BLaER1 treated with 17β-estradiol and CSF1 and Interleukin-3, amounts not matched to agents 10 nM and 100 nM (cell line): ENCODE measurements at regions not wholly inside any gene's neighbourhood (a gene's known extent, or its start where the extent isn't known, plus 50 kb on each side); places are given as distances from the start of the nearest gene placed in this dataset.
"Not testable (repeated sequence)": the region's sequence is repeated elsewhere in the genome, so short reads cannot be mapped to it uniquely, and the experiment has no call there.

Experiments used
- H3K27ac ChIP-seq, 11 experiments: shearing (Covaris generic); formaldehyde crosslinking; 2 replicates each; pipeline ENCODE4 v1.8.1; 2022
- H3K27me3 ChIP-seq, 11 experiments: shearing (Covaris generic); formaldehyde crosslinking; 2 replicates each; pipeline ENCODE4 v1.8.1; 2022
- H3K36me3 ChIP-seq, 11 experiments: shearing (Covaris generic); formaldehyde crosslinking; 2 replicates each; pipeline ENCODE4 v1.8.1; 2022
- H3K4me1 ChIP-seq, 10 experiments: shearing (Covaris generic); formaldehyde crosslinking; 2 replicates each; pipeline ENCODE4 v1.8.1; 2022
- H3K4me2 ChIP-seq, 11 experiments: shearing (Covaris generic); formaldehyde crosslinking; 2 replicates each; pipeline ENCODE4 v1.8.1; 2022
- H3K4me3 ChIP-seq, 10 experiments: shearing (Covaris generic); formaldehyde crosslinking; 2 replicates each; pipeline ENCODE4 v1.8.1; 2022
- H3K9ac ChIP-seq, 11 experiments: shearing (Covaris generic); formaldehyde crosslinking; 2 replicates each; pipeline ENCODE4 v1.8.1; 2022
- H3K9me3 ChIP-seq, 11 experiments: shearing (Covaris generic); formaldehyde crosslinking; replicated peaks in 1 of 11; 2 replicates each; pipeline ENCODE4 v1.8.1; 2022
- H4K20me1 ChIP-seq, 11 experiments: shearing (Covaris generic); formaldehyde crosslinking; 2 replicates each; pipeline ENCODE4 v1.8.1; 2022
- Cebpa-rat ChIP-seq, 11 experiments: shearing (Covaris generic); IDR thresholded peaks; 2 replicates each; pipeline ENCODE4 v1.8.1; 2022

DNA sequence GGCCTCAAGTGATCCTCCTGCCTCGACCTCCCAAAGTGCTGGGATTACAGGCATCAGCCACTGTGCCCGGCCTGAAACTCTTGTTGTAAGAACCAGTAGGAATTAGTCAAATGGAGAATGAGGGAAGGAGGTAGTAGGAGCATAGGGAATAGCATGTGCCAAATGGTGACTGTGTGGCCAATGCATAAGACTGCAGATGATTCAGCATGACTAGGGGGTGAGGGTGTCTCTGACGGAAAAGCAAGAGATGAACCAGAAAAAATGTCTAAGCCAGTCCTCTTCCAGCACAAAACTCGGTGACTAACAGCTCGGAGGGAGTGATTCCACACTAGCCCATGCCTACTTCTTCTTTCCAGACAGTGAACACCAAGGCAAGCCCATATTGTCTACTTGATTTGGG lies 58.2 kb upstream of the DUSP21 start:
- no peak for TF ChIP-seq Cebpa-rat (IDR thresholded peaks at IDR 0.05)
- Histone ChIP-seq H3K4me1 (no peaks in the 10 kb centered on the region), H3K36me3 (no peaks in the 10 kb centered on the region), H3K9ac (no peak overlapping the region), H4K20me1 (no peaks in the 10 kb centered on the region), H3K9me3 (0 out of 22 replicates have a peak, but pooled peaks cover 0 to 4% (median 0%) of the 10 kb centered on the region in 11 experiments), H3K4me2 (no peak overlapping the region), H3K27me3 (no peaks in the 10 kb centered on the region), H3K27ac (no peak overlapping the region), H3K4me3 (no peak overlapping the region)

DNA sequence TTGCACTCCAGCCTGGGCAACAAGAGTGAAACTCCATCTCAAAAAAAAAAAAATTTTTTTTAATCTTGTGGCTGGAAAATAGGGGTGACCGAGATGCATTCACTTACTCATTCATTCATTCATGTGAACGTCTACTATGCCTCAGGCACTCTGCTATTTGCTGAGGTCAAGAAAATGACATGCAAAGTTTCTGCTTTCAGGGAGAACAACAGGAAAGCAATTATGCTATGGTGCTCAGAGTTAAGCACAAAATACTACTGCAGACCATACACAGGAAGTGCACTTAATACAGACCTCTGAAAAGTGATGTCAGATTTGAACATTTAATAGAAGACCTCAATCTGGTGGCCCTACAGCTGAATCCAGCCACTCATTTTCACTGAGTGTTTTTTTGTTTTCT lies 59.6 kb upstream of the DUSP21 start:
- 0 out of 22 replicates have a peak, but pooled peaks cover 0 to 4% (median 0%) of the 10 kb centered on the region in 11 experiments for H3K9me3 ChIP-seq
- TF ChIP-seq Cebpa-rat (IDR thresholded peaks at IDR 0.05), result no peak

DNA sequence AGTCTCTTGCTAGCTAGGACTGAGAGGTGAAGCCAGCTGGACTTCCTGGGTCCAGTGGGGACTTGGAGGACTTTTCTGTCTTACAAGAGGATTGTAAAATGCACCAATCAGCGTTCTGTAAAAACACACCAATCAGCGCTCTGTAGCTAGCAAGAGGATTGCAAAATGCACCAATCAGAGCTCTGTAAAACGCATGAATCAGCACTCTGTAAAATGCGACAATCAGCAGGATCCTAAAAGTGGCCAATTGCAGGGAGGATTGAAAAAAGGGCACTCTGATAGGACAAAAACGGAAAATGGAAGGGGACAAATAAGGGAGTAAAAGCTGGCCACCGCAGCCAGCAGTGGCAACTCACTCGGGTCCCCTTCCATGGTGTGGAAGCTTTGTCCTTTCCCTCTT lies 65.6 kb upstream of the DUSP21 start:
- TF ChIP-seq Cebpa-rat (IDR thresholded peaks at IDR 0.05), result no peak
- no peak overlapping the region for H3K27ac ChIP-seq
- H3K4me3 ChIP-seq, result no peak overlapping the region
- no peaks in the 10 kb centered on the region for H3K4me1 ChIP-seq
- H3K4me2 ChIP-seq, result no peak overlapping the region
- H3K36me3 ChIP-seq, result no peaks in the 10 kb centered on the region
- peaks cover 0 to 12% (median 7%) of the 10 kb centered on the region in 11 experiments; a peak in 11 of 22 replicates for H3K9me3 ChIP-seq
- no peaks in the 10 kb centered on the region for H3K27me3 ChIP-seq
- no peak overlapping the region for H3K9ac ChIP-seq
- no peaks in the 10 kb centered on the region for H4K20me1 ChIP-seq

More for the DNA sequence above, 59.6 kb upstream of the DUSP21 start:
- Histone ChIP-seq H3K4me1 (no peaks in the 10 kb centered on the region), H3K9ac (no peak overlapping the region), H3K27ac (no peak overlapping the region), H3K4me2 (no peak overlapping the region), H3K4me3 (no peak overlapping the region), H3K36me3 (no peaks in the 10 kb centered on the region), H3K27me3 (no peaks in the 10 kb centered on the region), H4K20me1 (no peaks in the 10 kb centered on the region)

DNA sequence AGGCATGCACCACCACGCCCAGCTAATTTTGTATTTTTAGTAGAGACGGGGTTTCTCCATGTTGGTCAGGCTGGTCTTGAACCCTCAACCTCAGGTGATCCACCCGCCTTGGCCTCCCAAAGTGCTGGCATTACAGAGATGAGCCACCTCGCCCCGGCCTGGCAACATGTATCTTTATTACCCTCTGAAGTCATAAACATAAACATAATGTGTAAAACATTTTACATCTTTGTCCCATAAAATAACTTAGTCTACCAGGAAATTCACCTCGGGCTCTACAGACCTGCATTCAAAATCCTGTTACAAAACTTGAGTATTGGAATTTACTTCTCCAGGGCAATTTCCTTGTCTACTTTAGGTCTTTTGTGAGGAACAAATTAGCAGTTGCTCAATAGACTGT lies 68.1 kb upstream of the DUSP21 start:
- H4K20me1 ChIP-seq, result no peaks in the 10 kb centered on the region
- H3K9ac ChIP-seq, result no peak overlapping the region
- no peak overlapping the region for H3K4me3 ChIP-seq
- H3K36me3 ChIP-seq, result no peaks in the 10 kb centered on the region
- H3K4me1 ChIP-seq, result no peaks in the 10 kb centered on the region
- no peak for TF ChIP-seq Cebpa-rat (IDR thresholded peaks at IDR 0.05)
- peaks cover 0 to 12% (median 7%) of the 10 kb centered on the region in 11 experiments; a peak in 11 of 22 replicates for H3K9me3 ChIP-seq
- H3K4me2 ChIP-seq, result no peak overlapping the region
- H3K27me3 ChIP-seq, result no peaks in the 10 kb centered on the region
- no peak overlapping the region for H3K27ac ChIP-seq

DNA sequence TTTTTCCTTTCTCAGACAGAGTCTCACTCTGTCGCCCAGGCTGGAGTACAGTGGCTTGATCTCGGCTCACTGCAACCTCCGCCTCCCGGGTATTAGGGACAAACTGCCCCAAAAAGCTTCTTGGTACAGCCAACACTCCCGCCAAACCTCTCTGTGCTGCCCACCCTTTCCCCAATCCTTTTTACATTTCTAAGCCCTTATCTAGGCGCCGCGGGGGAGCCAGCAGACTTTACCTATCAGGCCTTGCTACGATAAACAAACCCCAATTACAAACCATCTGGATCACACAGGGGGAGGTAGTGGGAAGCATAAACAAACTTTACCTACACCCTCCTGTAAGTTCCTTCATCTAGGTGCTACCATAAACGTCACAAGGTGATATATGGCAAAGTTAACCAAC lies 69.8 kb upstream of the DUSP21 start:
- H4K20me1 ChIP-seq, H3K4me2 ChIP-seq, H3K27ac ChIP-seq, H3K4me3 ChIP-seq, H3K36me3 ChIP-seq, H3K27me3 ChIP-seq, H3K9ac ChIP-seq, H3K4me1 ChIP-seq: not testable (repeated sequence)
- peaks cover 0 to 11% (median 7%) of the 10 kb centered on the region in 11 experiments; a peak in 11 of 22 replicates for H3K9me3 ChIP-seq

DNA sequence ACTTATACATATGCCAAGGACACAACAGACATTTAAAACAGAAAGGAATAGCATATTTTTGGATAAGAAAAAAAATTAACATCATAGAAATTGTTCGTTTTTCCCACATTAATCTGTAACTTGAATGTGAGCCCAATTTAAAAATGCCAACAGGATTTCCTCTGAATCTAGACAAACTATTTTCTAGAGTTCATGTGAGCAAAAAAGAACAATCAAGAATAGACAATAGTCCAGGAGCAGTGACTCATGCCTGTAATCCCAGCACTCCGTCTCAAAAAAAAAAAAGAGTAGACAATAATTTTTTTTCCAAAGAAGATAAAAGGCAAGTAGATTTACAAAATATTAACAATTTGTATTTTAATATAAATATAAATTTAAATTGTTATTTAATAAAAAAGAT lies 73.7 kb upstream of the DUSP21 start:
- Histone ChIP-seq H4K20me1 (no peaks in the 10 kb centered on the region), H3K9me3 (peaks cover 0 to 16% (median 11%) of the 10 kb centered on the region in 11 experiments; a peak in 13 of 22 replicates), H3K4me3 (no peak overlapping the region), H3K4me2 (no peak overlapping the region), H3K36me3 (no peaks in the 10 kb centered on the region), H3K4me1 (no peaks in the 10 kb centered on the region), H3K9ac (no peak overlapping the region), H3K27me3 (no peaks in the 10 kb centered on the region), H3K27ac (no peak overlapping the region)
- no peak for TF ChIP-seq Cebpa-rat (IDR thresholded peaks at IDR 0.05)

DNA sequence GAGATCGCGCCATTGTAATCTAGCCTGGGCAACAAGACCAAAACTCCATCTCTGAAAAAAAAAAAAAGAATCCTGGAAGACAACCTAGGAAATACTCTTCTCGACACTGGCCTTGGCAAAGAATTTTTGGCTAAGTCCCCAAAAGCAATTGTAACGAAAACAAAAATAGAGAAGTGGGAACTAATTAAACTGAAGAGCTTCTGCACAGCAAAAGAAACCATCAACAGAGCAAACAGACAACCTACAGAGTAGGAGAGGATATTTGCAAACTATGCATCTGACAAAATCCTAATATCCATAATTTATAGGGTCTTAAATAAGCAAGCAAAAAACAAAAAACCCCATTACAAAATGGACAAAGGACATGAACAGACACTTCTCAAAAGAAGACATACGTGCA lies 76.5 kb upstream of the DUSP21 start:
- Histone ChIP-seq H3K4me1 (no peaks in the 10 kb centered on the region), H3K27me3 (no peaks in the 10 kb centered on the region), H4K20me1 (no peaks in the 10 kb centered on the region), H3K9me3 (peaks cover 0 to 16% (median 11%) of the 10 kb centered on the region in 11 experiments; a peak in 13 of 22 replicates), H3K27ac (no peak overlapping the region), H3K4me3 (no peak overlapping the region), H3K4me2 (no peak overlapping the region), H3K9ac (no peak overlapping the region), H3K36me3 (no peaks in the 10 kb centered on the region)
- no peak for TF ChIP-seq Cebpa-rat (IDR thresholded peaks at IDR 0.05)

DNA sequence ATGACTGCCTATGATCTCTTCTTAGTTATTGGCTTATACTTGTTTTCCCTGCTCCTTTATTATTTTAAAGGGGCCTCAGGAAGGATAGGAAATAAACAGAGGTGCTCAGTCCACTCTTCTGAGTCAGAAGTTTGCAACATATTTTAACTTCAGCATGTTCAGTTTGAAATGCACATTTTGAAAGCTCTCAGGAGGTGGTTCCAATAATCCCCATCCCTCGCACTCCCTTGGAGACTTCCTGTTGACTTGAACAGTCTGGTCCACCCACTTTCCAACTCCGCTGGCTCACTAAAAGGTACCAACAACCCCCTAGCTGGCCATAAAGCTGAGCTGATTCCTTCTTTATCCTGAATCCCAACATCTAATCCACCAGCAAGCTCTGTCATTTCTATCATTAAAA lies 78.3 kb upstream of the DUSP21 start:
- no peak overlapping the region for H3K27ac ChIP-seq
- no peak overlapping the region for H3K9ac ChIP-seq
- H3K36me3 ChIP-seq, result no peaks in the 10 kb centered on the region
- peaks cover 0 to 16% (median 11%) of the 10 kb centered on the region in 11 experiments; a peak in 13 of 22 replicates for H3K9me3 ChIP-seq
- no peak overlapping the region for H3K4me3 ChIP-seq
- TF ChIP-seq Cebpa-rat (IDR thresholded peaks at IDR 0.05), result no peak
- no peaks in the 10 kb centered on the region for H3K4me1 ChIP-seq
- no peaks in the 10 kb centered on the region for H3K27me3 ChIP-seq
- no peak overlapping the region for H3K4me2 ChIP-seq
- no peaks in the 10 kb centered on the region for H4K20me1 ChIP-seq

DNA sequence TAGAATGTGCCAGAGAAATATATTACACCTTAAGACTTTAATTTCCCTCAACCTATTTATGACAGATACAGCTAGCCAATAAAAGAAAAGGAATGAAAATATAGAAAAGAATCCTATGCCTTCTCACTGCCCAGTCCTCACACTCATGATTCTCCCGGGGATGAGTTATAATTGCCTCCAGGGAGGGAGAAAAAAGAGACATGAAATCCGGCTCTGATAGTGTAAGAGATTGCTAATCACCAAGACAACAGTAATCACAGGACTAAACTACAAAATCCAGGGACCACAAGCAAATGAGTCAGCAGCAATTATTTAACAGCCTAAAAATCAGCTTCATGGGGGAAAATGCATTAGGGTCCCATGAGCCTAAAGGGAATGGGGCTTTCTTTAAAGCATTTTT lies 95.9 kb upstream of the DUSP21 start:
- Histone ChIP-seq H3K4me2 (peak overlapping the region in 1 of 11 experiments; percentile 20; a peak in 1 of 22 replicates), H3K4me3 (no peak overlapping the region), H3K4me1 (peaks cover 0 to 14% (median 0%) of the 10 kb centered on the region in 10 experiments; a peak in 6 of 20 replicates), H3K36me3 (no peaks in the 10 kb centered on the region), H3K9me3 (no peaks in the 10 kb centered on the region), H3K27me3 (no peaks in the 10 kb centered on the region), H4K20me1 (no peaks in the 10 kb centered on the region), H3K27ac (no peak overlapping the region), H3K9ac (no peak overlapping the region)
- no peak for TF ChIP-seq Cebpa-rat (IDR thresholded peaks at IDR 0.05)

DNA sequence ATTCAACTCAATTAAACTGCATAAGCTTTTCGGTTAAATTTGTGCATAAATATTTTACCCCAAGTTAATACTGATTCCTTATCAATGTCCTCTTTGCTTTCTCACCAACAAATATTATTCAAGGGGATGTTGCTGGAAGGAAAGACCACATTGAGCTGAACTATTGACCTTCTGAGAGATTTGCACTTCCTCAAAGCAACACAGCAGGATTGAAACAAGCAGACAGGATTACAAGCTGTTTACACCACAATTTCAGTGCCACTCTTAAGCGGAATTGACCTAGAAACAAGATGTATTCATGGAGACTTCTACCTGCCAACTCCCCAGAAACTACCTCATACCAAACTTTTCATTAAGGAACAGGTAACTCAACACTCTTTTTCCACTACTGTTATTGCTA lies 96.5 kb upstream of the DUSP21 start:
- H4K20me1 ChIP-seq, result no peaks in the 10 kb centered on the region
- peaks cover 0 to 14% (median 0%) of the 10 kb centered on the region in 10 experiments; a peak in 6 of 20 replicates for H3K4me1 ChIP-seq
- no peak for TF ChIP-seq Cebpa-rat (IDR thresholded peaks at IDR 0.05)
- no peak overlapping the region for H3K9ac ChIP-seq
- no peak overlapping the region for H3K27ac ChIP-seq
- H3K27me3 ChIP-seq, result no peaks in the 10 kb centered on the region
- peak overlapping the region in 2 of 11 experiments; percentile 20 to 35; a peak in 2 of 22 replicates for H3K4me2 ChIP-seq
- no peaks in the 10 kb centered on the region for H3K36me3 ChIP-seq
- H3K4me3 ChIP-seq, result no peak overlapping the region
- H3K9me3 ChIP-seq, result no peaks in the 10 kb centered on the region
